PC-3 (cell line): ENCODE measurements at regions not wholly inside any gene's neighbourhood (a gene's known extent, or its start where the extent isn't known, plus 50 kb on each side); places are given as distances from the start of the nearest gene placed in this dataset.

Source experiments
- ATAC-seq: fragments of 200-7000 bp; cut with Tn5 transposase; 2 replicates; pipeline ENCODE4 v1.9.1; 2020; ENCODE audit warnings: mild to moderate bottlenecking, moderate library complexity
- BruUV-seq: library from RNA; stranded (reverse); fragments of 400-500 nt; replicated peaks from 2 replicates; lab custom pipeline; 2021; lab: Mats Ljungman, UMichigan
- CTCF ChIA-PET: fragments of 300-600 bp; sonication (Branson Sonifier 250); formaldehyde crosslinking; loops from one replicate; lab custom pipeline; 2022; ENCODE audit warnings: antibody characterized with exemption; lab: Charles Lee
- POLR2A ChIA-PET: fragments of 300-600 bp; sonication (Branson Sonifier 250); formaldehyde crosslinking; loops from one replicate; lab custom pipeline; 2022; ENCODE audit warnings: antibody characterized with exemption; ENCODE audit not compliant: unreplicated experiment; lab: Charles Lee
- DNase-seq: peaks from one replicate; pipeline ENCODE4 v3.0.0-alpha.2; 2015
- H2AFZ ChIP-seq: fragments of 300-600 bp; sonication (generic); 2 replicates; pipeline ENCODE4 v1.6.0; 2016; ENCODE audit warnings: antibody characterized with exemption, low read length
- H3F3A ChIP-seq: fragments of 300-600 bp; sonication (generic); one replicate; pipeline ENCODE4 v1.6.0; 2017; ENCODE audit warnings: antibody characterized with exemption, low read length, control low read depth, mild to moderate bottlenecking; ENCODE audit not compliant: unreplicated experiment
- H3K27ac ChIP-seq: fragments of 300-600 bp; sonication (generic); 2 replicates; pipeline ENCODE4 v1.5.1; 2016; ENCODE audit warnings: mild to moderate bottlenecking, low read length
- H3K27me3 ChIP-seq: fragments of 300-600 bp; sonication (generic); 2 replicates; pipeline ENCODE4 v1.6.1; 2016; ENCODE audit warnings: low read length, mixed read lengths
- H3K36me3 ChIP-seq: fragments of 300-600 bp; sonication (generic); 2 replicates; pipeline ENCODE4 v1.6.1; 2016; ENCODE audit warnings: low read depth, mixed run types, low read length, mixed read lengths
- H3K4me1 ChIP-seq: fragments of 300-600 bp; sonication (generic); 2 replicates; pipeline ENCODE4 v1.5.1; 2016; ENCODE audit warnings: low read length; ENCODE audit not compliant: insufficient read depth
- H3K4me2 ChIP-seq: fragments of 300-600 bp; sonication (generic); 2 replicates; pipeline ENCODE4 v1.6.0; 2016; ENCODE audit warnings: low read length
- H3K4me3 ChIP-seq: fragments of 300-600 bp; sonication (generic); 2 replicates; pipeline ENCODE4 v1.5.1; 2016; ENCODE audit warnings: mild to moderate bottlenecking, low read length, mixed read lengths
- H3K79me2 ChIP-seq: fragments of 300-600 bp; sonication (generic); 2 replicates; pipeline ENCODE4 v1.6.1; 2017; ENCODE audit warnings: low read length, mixed read lengths
- H3K9ac ChIP-seq: fragments of 300-600 bp; sonication (generic); 2 replicates; pipeline ENCODE4 v1.6.0; 2016; ENCODE audit warnings: mild to moderate bottlenecking, low read length
- H3K9me2 ChIP-seq: fragments of 300-600 bp; sonication (generic); replicated peaks from 2 replicates; pipeline ENCODE4 v1.6.1; 2016; ENCODE audit warnings: mixed run types, low read length, mixed read lengths
- H3K9me3 ChIP-seq: fragments of 300-600 bp; sonication (generic); 2 replicates; pipeline ENCODE4 v1.6.1; 2016; ENCODE audit warnings: low read length, mixed read lengths
- H4K20me1 ChIP-seq: fragments of 300-600 bp; sonication (generic); 2 replicates; pipeline ENCODE4 v1.6.1; 2016; ENCODE audit warnings: low read length, mixed read lengths
- CTCF ChIP-seq: fragments of 300-600 bp; sonication (generic); conservative IDR thresholded peaks from 2 replicates; pipeline ENCODE4 v1.5.1; 2017; ENCODE audit warnings: antibody characterized with exemption, low read depth, mild to moderate bottlenecking, low read length
- EZH2 ChIP-seq: fragments of 300-600 bp; sonication (generic); IDR thresholded peaks from one replicate; pipeline ENCODE4 v1.6.1; 2017; ENCODE audit warnings: antibody characterized with exemption, mild to moderate bottlenecking, low read length; ENCODE audit not compliant: unreplicated experiment
- EZH2phosphoT487 ChIP-seq: fragments of 300-600 bp; sonication (generic); IDR thresholded peaks from 2 replicates; pipeline ENCODE4 v1.6.1; 2018; ENCODE audit warnings: mild to moderate bottlenecking, antibody characterized with exemption, low read length, borderline replicate concordance
- intact Hi-C: fragments of 100-400 bp; cut with micrococcal nuclease; formaldehyde crosslinking; loops from 2 replicates; pipeline ENCODE4 v1.9.0; 2023

DNA sequence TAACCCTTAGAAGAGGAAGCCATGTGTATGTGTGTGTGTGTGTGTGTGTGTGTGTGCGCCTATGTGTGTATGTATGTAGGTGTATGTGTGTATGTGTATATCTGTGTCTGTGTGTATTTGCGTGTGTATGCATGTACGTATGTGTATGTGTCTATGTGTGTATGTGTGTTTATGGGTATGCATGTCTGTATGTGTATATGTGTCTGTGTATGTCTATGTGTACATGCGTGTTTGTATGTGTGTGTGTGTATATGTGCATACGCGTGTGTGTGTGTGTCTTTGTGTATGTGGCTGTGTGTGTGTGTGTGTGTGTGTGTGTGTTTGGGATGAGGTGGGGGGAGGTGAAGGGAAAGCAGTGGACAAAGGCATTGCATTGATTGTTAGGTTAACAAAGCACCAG lies 380.2 kb downstream of the HRH4 start:
- H3K9me3 ChIP-seq = no peaks in the 10 kb centered on the region
- H3K4me1 ChIP-seq = no peaks in the 10 kb centered on the region
- no peak overlapping the region for H3K9ac ChIP-seq
- BruUV-seq = no TSS peak
- POLR2A ChIA-PET = interaction anchor here (0.6 kb wide), 1 partner anchor 1829 kb away, joined by 3 read pairs; no protein-coding TSS in a partner anchor
- DNase-seq (no peak), ATAC-seq (no peak)
- H3K27me3 ChIP-seq = peaks cover 23% of the 10 kb centered on the region; the same call in 1 of the 2 replicates
- CTCF ChIA-PET = no interaction called here
- H3K4me2 ChIP-seq = no peak overlapping the region
- TF ChIP-seq CTCF (no peak), EZH2phosphoT487 (no peak), EZH2 (no peak)
- no peak overlapping the region for H3K4me3 ChIP-seq
- H2AFZ ChIP-seq = no peak overlapping the region
- H4K20me1 ChIP-seq = no peaks in the 10 kb centered on the region
- H3F3A ChIP-seq = no peaks in the 10 kb centered on the region
- no peak overlapping the region for H3K27ac ChIP-seq
- H3K36me3 ChIP-seq = no peaks in the 10 kb centered on the region
- intact Hi-C loops = no loop called here
- no peaks in the 10 kb centered on the region for H3K79me2 ChIP-seq
- no peaks in the 10 kb centered on the region for H3K9me2 ChIP-seq

DNA sequence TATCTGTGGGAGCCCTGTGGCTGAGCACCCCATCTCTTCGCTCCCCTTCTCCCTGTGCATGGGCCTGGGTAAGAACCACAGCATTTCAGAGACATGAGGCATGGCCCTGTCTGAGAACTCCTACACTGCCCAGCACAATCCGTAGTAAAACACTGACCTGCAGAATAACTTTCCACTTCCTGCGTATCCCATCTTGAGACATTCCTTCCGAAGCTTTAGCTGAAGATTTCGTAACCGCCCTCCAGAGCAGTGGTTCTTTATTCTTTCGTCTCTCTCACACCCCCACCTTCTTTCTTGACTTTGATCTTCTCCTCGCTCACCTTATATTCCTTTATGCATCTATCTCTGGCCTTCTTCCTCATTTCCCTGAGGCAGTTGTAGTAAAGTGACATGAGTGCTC lies 381.1 kb downstream of the HRH4 start:
- Histone ChIP-seq H3K79me2 (no peaks in the 10 kb centered on the region), H2AFZ (no peak overlapping the region), H3K27ac (no peak overlapping the region), H3K9ac (no peak overlapping the region), H3K9me2 (no peaks in the 10 kb centered on the region), H3K4me3 (no peak overlapping the region), H3K36me3 (no peaks in the 10 kb centered on the region), H3K4me2 (no peak overlapping the region), H4K20me1 (no peaks in the 10 kb centered on the region), H3K4me1 (no peaks in the 10 kb centered on the region), H3K9me3 (no peaks in the 10 kb centered on the region), H3F3A (no peaks in the 10 kb centered on the region), H3K27me3 (peaks cover 25% of the 10 kb centered on the region; the same call in 1 of the 2 replicates)
- no TSS peak for BruUV-seq
- DNase-seq (no peak), ATAC-seq (no peak)
- POLR2A ChIA-PET = no interaction called here
- intact Hi-C loops = no loop called here
- CTCF ChIA-PET = no interaction called here
- TF ChIP-seq EZH2phosphoT487 (no peak), CTCF (no peak), EZH2 (no peak)

DNA sequence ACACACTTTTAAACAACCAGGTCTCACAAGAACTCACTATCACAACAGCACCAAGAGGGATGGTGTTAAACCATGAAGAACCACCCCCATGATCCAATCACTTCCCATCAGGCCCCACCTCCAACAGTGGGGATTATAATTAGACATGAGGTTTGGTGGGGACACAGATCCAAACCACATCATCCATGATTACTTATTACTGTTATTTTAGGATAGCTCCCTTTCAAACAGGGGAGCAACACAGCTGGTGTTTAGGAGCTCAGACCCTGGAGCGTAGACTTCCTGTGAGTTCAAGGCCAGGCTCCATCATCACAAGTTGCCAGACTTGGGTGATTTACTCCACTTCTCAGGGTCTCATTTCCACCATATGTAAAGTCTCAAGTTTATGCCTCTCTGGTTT lies 382.7 kb downstream of the HRH4 start:
- Histone ChIP-seq H3K9me2 (no peaks in the 10 kb centered on the region), H3K4me3 (no peak overlapping the region), H3K9me3 (no peaks in the 10 kb centered on the region), H3K79me2 (no peaks in the 10 kb centered on the region), H3K4me1 (no peaks in the 10 kb centered on the region), H3K27ac (no peak overlapping the region), H3F3A (no peaks in the 10 kb centered on the region), H3K4me2 (no peak overlapping the region), H4K20me1 (no peaks in the 10 kb centered on the region), H3K36me3 (no peaks in the 10 kb centered on the region), H2AFZ (no peak overlapping the region), H3K9ac (no peak overlapping the region), H3K27me3 (peaks cover 23% of the 10 kb centered on the region; the same call in 1 of the 2 replicates)
- intact Hi-C loops = no loop called here
- ATAC-seq (no peak), DNase-seq (no peak)
- no peak for TF ChIP-seq CTCF
- no peak for TF ChIP-seq EZH2phosphoT487
- no peak for TF ChIP-seq EZH2
- ChIA-PET POLR2A (no interaction called here), CTCF (no interaction called here)
- BruUV-seq = no TSS peak
